Hepatocyte (in vitro differentiated cells): ENCODE measurements at regions not wholly inside any gene's neighbourhood (a gene's known extent, or its start where the extent isn't known, plus 50 kb on each side); places are given as distances from the start of the nearest gene placed in this dataset.

ENCODE experiments used
- CTCF ChIP-seq: fragments of 200-600 bp; sonication (generic); IDR thresholded peaks from 2 replicates; pipeline ENCODE4 v1.5.1; 2016; ENCODE audit warnings: antibody characterized with exemption, mild to moderate bottlenecking; ENCODE audit not compliant: poor library complexity
- EZH2phosphoT487 ChIP-seq: fragments of 200-600 bp; sonication (generic); IDR thresholded peaks from one replicate; pipeline ENCODE4 v1.6.1; 2018; ENCODE audit warnings: antibody characterized with exemption, mild to moderate bottlenecking, low read depth, moderate library complexity; ENCODE audit not compliant: unreplicated experiment, severe bottlenecking

- no peak for TF ChIP-seq CTCF
- TF ChIP-seq EZH2phosphoT487, result no peak
Observed at GRCh38 chr1:199616947-199617346, 410.6 kb upstream of the NR5A2 start.
